GM12801 (cell line): ENCODE measurements at regions not wholly inside any gene's neighbourhood (a gene's known extent, or its start where the extent isn't known, plus 50 kb on each side); places are given as distances from the start of the nearest gene placed in this dataset.

Experiments used
- CTCF ChIP-seq: IDR thresholded peaks from one replicate; pipeline ENCODE4 v1.5.1; 2011; ENCODE audit warnings: control low read depth; ENCODE audit not compliant: insufficient read length; ENCODE audit errors: extremely low read depth

GRCh38 chr4:181137351-181137750, 1105.9 kb upstream of the TENM3 start:
- TF ChIP-seq CTCF, result no peak

- TF ChIP-seq CTCF, result no peak
Observed at GRCh38 chr4:181138116-181138515, 1105.1 kb upstream of the TENM3 start.

- no peak for TF ChIP-seq CTCF
Observed at GRCh38 chr4:181140037-181140603, 1103.1 kb upstream of the TENM3 start.

GRCh38 chr4:181143250-181143854, 1099.8 kb upstream of the TENM3 start:
- TF ChIP-seq CTCF, result no peak

GRCh38 chr4:181146051-181146450, 1097.2 kb upstream of the TENM3 start:
- TF ChIP-seq CTCF, result no peak

- no peak for TF ChIP-seq CTCF
Observed at GRCh38 chr4:181147416-181147951, 1095.7 kb upstream of the TENM3 start.

- TF ChIP-seq CTCF, result no peak
Observed at GRCh38 chr4:181148470-181148869, 1094.7 kb upstream of the TENM3 start.
